HEK293 (cell line): ENCODE measurements at regions not wholly inside any gene's neighbourhood (a gene's known extent, or its start where the extent isn't known, plus 50 kb on each side); places are given as distances from the start of the nearest gene placed in this dataset.

Experiments
- CTCF ChIA-PET: fragments of 350-600 bp; formaldehyde crosslinking; extraction: SDS; loops from one replicate; lab custom pipeline; 2021; ENCODE audit warnings: antibody characterized with exemption; lab: Yijun Ruan, JAX
- POLR2A ChIA-PET: fragments of 300-600 bp; formaldehyde crosslinking; extraction: SDS; loops from one replicate; lab custom pipeline; 2020; ENCODE audit warnings: antibody characterized with exemption, inconsistent platforms; lab: Yijun Ruan, JAX
- H3K27ac ChIP-seq: fragments of 200-500 bp; sonication (Bioruptor generic); 2 replicates; pipeline ENCODE4 v1.5.1; 2014; ENCODE audit warnings: low read depth, low read length, control low read depth, inconsistent platforms; ENCODE audit errors: extremely low read depth
- H3K36me3 ChIP-seq, 2 experiments: fragments of 200-500 bp in 1 of 2; sonication (Bioruptor generic) in 1 of 2; 1 replicate in 1 of 2; 2 replicates in 1 of 2; pipeline ENCODE4 v1.5.1; 2014 to 2017; ENCODE audit warnings: inconsistent platforms in 2 of 2, low read length in 2 of 2; ENCODE audit not compliant: control insufficient read depth in 2 of 2, insufficient read depth in 1 of 2
- H3K4me1 ChIP-seq: fragments of 200-500 bp; sonication (Bioruptor generic); 2 replicates; pipeline ENCODE4 v1.5.1; 2014; ENCODE audit warnings: mild to moderate bottlenecking, low read length, inconsistent platforms; ENCODE audit not compliant: control insufficient read depth, insufficient read depth
- H3K4me3 ChIP-seq: 2 replicates; pipeline ENCODE4 v1.5.1; 2011; ENCODE audit warnings: low read depth, mild to moderate bottlenecking, control low read depth, low read length, moderate library complexity
- H3K9me3 ChIP-seq: fragments of 200-500 bp; sonication (Bioruptor generic); 2 replicates; pipeline ENCODE4 v1.5.1; 2014; ENCODE audit warnings: low read depth, low read length, inconsistent platforms; ENCODE audit not compliant: control insufficient read depth, insufficient read depth
- BCL11A ChIP-seq: fragments of 450-650 bp; formaldehyde crosslinking; IDR thresholded peaks from 2 replicates; pipeline ENCODE4 v1.5.1; 2016; ENCODE audit warnings: low read depth, missing biosample characterization, missing genetic modification characterization
- GLI4 ChIP-seq: fragments of 450-650 bp; formaldehyde crosslinking; IDR thresholded peaks from 2 replicates; pipeline ENCODE4 v1.5.1; 2016; ENCODE audit warnings: missing biosample characterization, missing genetic modification characterization
- HOXC10 ChIP-seq: sonication (generic); formaldehyde crosslinking; IDR thresholded peaks from 2 replicates; pipeline ENCODE4 v1.8.1; 2023; ENCODE audit warnings: mild to moderate bottlenecking, missing genetic modification reagents
- KLF9 ChIP-seq: fragments of 450-650 bp; formaldehyde crosslinking; IDR thresholded peaks from 2 replicates; pipeline ENCODE4 v1.5.1; 2016; ENCODE audit warnings: missing biosample characterization, missing genetic modification characterization, low read depth
- MYNN ChIP-seq: fragments of 450-650 bp; formaldehyde crosslinking; IDR thresholded peaks from 2 replicates; pipeline ENCODE4 v1.5.1; 2016; ENCODE audit warnings: missing biosample characterization, missing genetic modification characterization, borderline replicate concordance
- MZF1 ChIP-seq: fragments of 450-650 bp; formaldehyde crosslinking; IDR thresholded peaks from 2 replicates; pipeline ENCODE4 v1.5.1; 2017; ENCODE audit warnings: missing biosample characterization, missing genetic modification characterization, borderline replicate concordance
- OVOL3 ChIP-seq: fragments of 450-650 bp; formaldehyde crosslinking; IDR thresholded peaks from 2 replicates; pipeline ENCODE4 v1.5.1; 2016; ENCODE audit warnings: missing biosample characterization, missing genetic modification characterization
- REST ChIP-seq: fragments of 450-650 bp; formaldehyde crosslinking; IDR thresholded peaks from 2 replicates; pipeline ENCODE4 v1.5.1; 2016; ENCODE audit warnings: missing biosample characterization, missing genetic modification characterization
- ZEB2 ChIP-seq: fragments of 450-650 bp; formaldehyde crosslinking; IDR thresholded peaks from 2 replicates; pipeline ENCODE4 v1.5.1; 2016; ENCODE audit warnings: missing biosample characterization, missing genetic modification characterization
- ZNF214 ChIP-seq: fragments of 450-650 bp; formaldehyde crosslinking; IDR thresholded peaks from 2 replicates; pipeline ENCODE4 v1.5.1; 2017; ENCODE audit warnings: missing biosample characterization, mild to moderate bottlenecking, missing genetic modification characterization, borderline replicate concordance
- ZNF37A ChIP-seq: fragments of 450-650 bp; IDR thresholded peaks from 2 replicates; pipeline ENCODE4 v1.5.1; 2018; ENCODE audit warnings: missing biosample characterization, missing genetic modification characterization
- ZNF423 ChIP-seq: fragments of 450-650 bp; formaldehyde crosslinking; IDR thresholded peaks from 2 replicates; pipeline ENCODE4 v1.5.1; 2016; ENCODE audit warnings: missing biosample characterization, missing genetic modification characterization
- ZNF513 ChIP-seq: fragments of 450-650 bp; IDR thresholded peaks from 2 replicates; pipeline ENCODE4 v1.5.1; 2018; ENCODE audit warnings: missing biosample characterization, missing genetic modification characterization
- ZNF529 ChIP-seq: fragments of 450-650 bp; formaldehyde crosslinking; IDR thresholded peaks from 2 replicates; pipeline ENCODE4 v1.5.1; 2017; ENCODE audit warnings: missing genetic modification characterization, missing biosample characterization; ENCODE audit not compliant: insufficient replicate concordance
- ZNF548 ChIP-seq: fragments of 450-650 bp; formaldehyde crosslinking; IDR thresholded peaks from 2 replicates; pipeline ENCODE4 v1.5.1; 2016; ENCODE audit warnings: missing biosample characterization, missing genetic modification characterization
- ZNF555 ChIP-seq: fragments of 450-650 bp; formaldehyde crosslinking; conservative IDR thresholded peaks from 2 replicates; pipeline ENCODE4 v1.5.1; 2017; ENCODE audit warnings: missing biosample characterization, mild to moderate bottlenecking, missing genetic modification characterization, inconsistent platforms
- ZNF580 ChIP-seq: fragments of 450-650 bp; formaldehyde crosslinking; IDR thresholded peaks from 2 replicates; pipeline ENCODE4 v1.5.1; 2016; ENCODE audit warnings: missing biosample characterization, missing genetic modification characterization
- ZNF704 ChIP-seq: fragments of 450-650 bp; formaldehyde crosslinking; IDR thresholded peaks from 2 replicates; pipeline ENCODE4 v1.5.1; 2016; ENCODE audit warnings: missing biosample characterization, missing genetic modification characterization
- ZNF768 ChIP-seq: fragments of 450-650 bp; formaldehyde crosslinking; IDR thresholded peaks from 2 replicates; pipeline ENCODE4 v1.5.1; 2018; ENCODE audit warnings: missing biosample characterization, mild to moderate bottlenecking, missing genetic modification characterization
- ZSCAN5A ChIP-seq: fragments of 450-650 bp; formaldehyde crosslinking; IDR thresholded peaks from 2 replicates; pipeline ENCODE4 v1.5.1; 2016; ENCODE audit warnings: missing biosample characterization, missing genetic modification characterization

- H3K36me3 ChIP-seq = no peaks in the 10 kb centered on the region
- H3K4me3 ChIP-seq = no peak overlapping the region
- TF ChIP-seq ZNF555 (tag by site-specific recombination) (no peak), ZNF768 (tag by site-specific recombination) (no peak), GLI4 (tag by site-specific recombination) (no peak), REST (tag by site-specific recombination) (no peak), ZSCAN5A (tag by site-specific recombination) (no peak), ZNF37A (tag by site-specific recombination) (no peak), BCL11A (tag by site-specific recombination) (no peak), MYNN (tag by site-specific recombination) (no peak), ZNF580 (tag by site-specific recombination) (no peak), ZNF548 (no peak), KLF9 (no peak), ZNF513 (no peak), ZNF214 (tag by site-specific recombination) (no peak), ZNF423 (tag by site-specific recombination) (no peak), ZEB2 (tag by site-specific recombination) (no peak), ZNF529 (no peak), ZNF704 (tag by site-specific recombination) (no peak), HOXC10 (no peak), MZF1 (tag by site-specific recombination) (no peak), OVOL3 (no peak)
- H3K4me1 ChIP-seq = no peaks in the 10 kb centered on the region
- CTCF ChIA-PET = no interaction called here
- no peak overlapping the region for H3K27ac ChIP-seq
- no peaks in the 10 kb centered on the region for H3K9me3 ChIP-seq
- POLR2A ChIA-PET = no interaction called here
Measured at GRCh38 chr3:34646911-34647460, 848.6 kb downstream of the PDCD6IP start.
